ENCODE measurements at regions not wholly inside any gene's neighbourhood (a gene's known extent, or its start where the extent isn't known, plus 50 kb on each side); places are given as distances from the start of the nearest gene placed in this dataset.

DNA sequence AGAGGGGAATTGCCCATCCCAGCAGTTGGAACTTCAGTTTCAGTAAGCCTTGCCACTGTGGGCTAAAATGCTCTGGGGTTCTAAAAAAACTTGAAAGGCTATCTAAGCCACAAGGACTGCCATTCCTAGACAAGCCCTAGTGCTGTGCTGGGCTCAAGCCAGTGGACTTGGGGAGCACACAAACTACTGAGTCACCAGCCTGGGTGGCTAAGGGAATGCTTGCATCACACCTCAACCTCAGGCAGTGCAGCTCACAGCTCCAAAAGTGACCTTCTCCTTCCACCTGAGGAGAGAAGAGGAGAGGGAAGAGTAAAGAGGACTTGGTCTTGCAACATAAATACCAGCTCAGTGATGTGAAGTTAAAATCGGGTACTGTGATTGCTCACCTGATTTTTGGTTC, 116.7 kb upstream of the GLRA2 start:
- 0% methylated on average over 1 of the region's 1 CpG for WGBS (ENCODE audit: low lambda C conversion rate)
- Histone ChIP-seq H3K4me3 (ENCODE audit: low read depth in 2 of 2, low read length in 1 of 2) (no peak overlapping the region), H3K79me2 (ENCODE audit: insufficient read depth) (no peaks in the 10 kb centered on the region), H3K9ac (no peak overlapping the region), H3K9me2 (no peaks in the 10 kb centered on the region), H3K4me2 (no peak overlapping the region), H3K27ac (ENCODE audit: low read depth in 2 of 2, low read length in 1 of 2) (no peak overlapping the region), H3K27me3 (ENCODE audit: insufficient read depth) (no peaks in the 10 kb centered on the region), H4K20me1 (ENCODE audit: insufficient read depth) (no peaks in the 10 kb centered on the region), H2AFZ (ENCODE audit: low read depth) (no peak overlapping the region), H3K36me3 (replicated peaks in 1 of 2; ENCODE audit: control insufficient read depth in 1 of 2, insufficient read depth in 2 of 2, low read length in 1 of 2) (no peaks in the 10 kb centered on the region), H3F3A (replicated peaks; ENCODE audit: insufficient read depth) (no peaks in the 10 kb centered on the region), H3K4me1 (ENCODE audit: control insufficient read depth in 1 of 2, insufficient read depth in 2 of 2, low read depth in 1 of 2, low read length in 1 of 2) (no peaks in the 10 kb centered on the region), H3K9me3 (no peaks in the 10 kb centered on the region)
- TF ChIP-seq RFX5 (IDR thresholded peaks at IDR 0.05; ENCODE audit: low read length) (no peak), RCOR1 (IDR thresholded peaks at IDR 0.05; ENCODE audit: low read length) (no peak), FOSL2 (IDR thresholded peaks at IDR 0.05; ENCODE audit: borderline replicate concordance, low read depth) (no peak), MAX (IDR thresholded peaks at IDR 0.05; ENCODE audit: low read depth) (no peak), MXI1 (IDR thresholded peaks at IDR 0.05; ENCODE audit: low read depth, low read length) (no peak), JUND (IDR thresholded peaks at IDR 0.05) (no peak), GATA2 (CRISPR knock-in tag; IDR thresholded peaks at IDR 0.05) (no peak), POLR2AphosphoS5 (IDR thresholded peaks at IDR 0.05; ENCODE audit: low read depth, low read length) (no peak), FOXJ3 (CRISPR knock-in tag; IDR thresholded peaks at IDR 0.05) (no peak), REST (IDR thresholded peaks at IDR 0.05; ENCODE audit: low read depth, low read length) (no peak), MEF2A (IDR thresholded peaks at IDR 0.05; ENCODE audit: borderline replicate concordance, low read depth) (no peak)
- TF ChIP-seq, protein P1, sequence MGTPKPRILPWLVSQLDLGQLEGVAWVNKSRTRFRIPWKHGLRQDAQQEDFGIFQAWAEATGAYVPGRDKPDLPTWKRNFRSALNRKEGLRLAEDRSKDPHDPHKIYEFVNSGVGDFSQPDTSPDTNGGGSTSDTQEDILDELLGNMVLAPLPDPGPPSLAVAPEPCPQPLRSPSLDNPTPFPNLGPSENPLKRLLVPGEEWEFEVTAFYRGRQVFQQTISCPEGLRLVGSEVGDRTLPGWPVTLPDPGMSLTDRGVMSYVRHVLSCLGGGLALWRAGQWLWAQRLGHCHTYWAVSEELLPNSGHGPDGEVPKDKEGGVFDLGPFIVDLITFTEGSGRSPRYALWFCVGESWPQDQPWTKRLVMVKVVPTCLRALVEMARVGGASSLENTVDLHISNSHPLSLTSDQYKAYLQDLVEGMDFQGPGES (IDR thresholded peaks at IDR 0.05; ENCODE audit: low read depth, low read length), result no peak
- DNase-seq, result no peak
- POLR2A ChIA-PET, result no interaction called here
- CTCF ChIA-PET, result no interaction called here

DNA sequence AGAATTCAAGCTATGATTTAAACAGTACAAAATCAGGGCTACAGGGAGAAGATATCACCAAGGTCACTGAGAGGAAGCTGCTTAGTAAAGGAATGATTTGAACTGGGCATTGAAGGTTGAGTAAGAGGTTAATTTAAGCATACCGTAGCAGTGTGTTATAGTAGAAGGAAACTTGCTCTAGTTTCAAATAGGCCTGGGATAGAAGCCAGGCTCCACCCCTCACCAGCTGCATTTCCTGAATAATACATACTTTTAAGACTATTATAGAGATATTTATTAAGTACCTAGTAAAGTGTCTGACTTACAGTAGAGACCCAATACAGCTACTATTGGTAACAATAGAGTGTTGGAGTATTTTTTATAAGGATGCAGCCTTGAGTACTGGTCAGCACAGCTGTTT, 118.0 kb upstream of the GLRA2 start:
- ChIA-PET POLR2A (no interaction called here), CTCF (no interaction called here)
- Histone ChIP-seq H3K9me2 (no peaks in the 10 kb centered on the region), H3K79me2 (ENCODE audit: insufficient read depth) (no peaks in the 10 kb centered on the region), H3K9ac (no peak overlapping the region), H4K20me1 (ENCODE audit: insufficient read depth) (no peaks in the 10 kb centered on the region), H3K27ac (ENCODE audit: low read depth in 2 of 2, low read length in 1 of 2) (no peak overlapping the region), H3K27me3 (ENCODE audit: insufficient read depth) (no peaks in the 10 kb centered on the region), H3K9me3 (no peaks in the 10 kb centered on the region), H2AFZ (ENCODE audit: low read depth) (no peak overlapping the region), H3K4me1 (ENCODE audit: control insufficient read depth in 1 of 2, insufficient read depth in 2 of 2, low read depth in 1 of 2, low read length in 1 of 2) (no peaks in the 10 kb centered on the region), H3K4me3 (ENCODE audit: low read depth in 2 of 2, low read length in 1 of 2) (no peak overlapping the region), H3F3A (replicated peaks; ENCODE audit: insufficient read depth) (no peaks in the 10 kb centered on the region), H3K36me3 (replicated peaks in 1 of 2; ENCODE audit: control insufficient read depth in 1 of 2, insufficient read depth in 2 of 2, low read length in 1 of 2) (no peaks in the 10 kb centered on the region), H3K4me2 (no peak overlapping the region)
- 0% methylated on average over 1 of the region's 1 CpG for WGBS (ENCODE audit: low lambda C conversion rate)
- no peak for DNase-seq
- TF ChIP-seq PBX3 (IDR thresholded peaks at IDR 0.05), result no peak
- TF ChIP-seq JUND (IDR thresholded peaks at IDR 0.05), result no peak
- TF ChIP-seq SMC3 (IDR thresholded peaks at IDR 0.05; ENCODE audit: low read depth, low read length), result no peak
- no peak for TF ChIP-seq CTCF (IDR thresholded peaks at IDR 0.05)
- TF ChIP-seq TAF1 (IDR thresholded peaks at IDR 0.05; ENCODE audit: borderline replicate concordance, low read depth, low read length), result no peak
- TF ChIP-seq CHD2 (IDR thresholded peaks at IDR 0.05; ENCODE audit: low read length, partially characterized antibody), result no peak
- no peak for TF ChIP-seq FOSL2 (IDR thresholded peaks at IDR 0.05; ENCODE audit: borderline replicate concordance, low read depth)
- TF ChIP-seq USF1 (IDR thresholded peaks at IDR 0.05; ENCODE audit: borderline replicate concordance, low read depth), result no peak
- no peak for TF ChIP-seq ELF1 (IDR thresholded peaks at IDR 0.05)
- TF ChIP-seq MAX (IDR thresholded peaks at IDR 0.05; ENCODE audit: low read depth), result no peak

Measured in SK-N-SH (cell line).